ENCODE measurements at regions not wholly inside any gene's neighbourhood (a gene's known extent, or its start where the extent isn't known, plus 50 kb on each side); places are given as distances from the start of the nearest gene placed in this dataset.

DNA sequence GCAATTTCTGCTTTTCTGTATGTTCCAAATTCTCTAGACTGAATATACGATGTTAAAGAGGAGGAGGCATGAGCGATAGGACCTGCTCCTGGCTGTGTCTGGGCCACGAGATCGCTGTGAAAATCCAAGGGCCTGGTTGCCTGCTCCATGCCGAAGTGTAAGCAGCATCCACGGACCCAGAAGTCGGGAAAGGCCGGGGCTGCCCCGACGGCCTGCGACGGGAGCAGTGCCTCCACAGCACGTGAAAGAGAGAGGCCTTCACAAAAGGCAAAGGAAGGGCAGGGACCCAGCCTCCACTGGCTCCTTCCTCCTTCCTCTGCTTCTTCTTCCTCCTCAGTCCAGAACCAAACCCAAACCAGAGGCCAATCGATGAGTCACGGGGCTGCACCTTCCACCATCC, 122.9 kb upstream of the MGMT start:
- TF ChIP-seq POLR2A (IDR thresholded peaks at IDR 0.05), result no peak
- TF ChIP-seq, protein P1, sequence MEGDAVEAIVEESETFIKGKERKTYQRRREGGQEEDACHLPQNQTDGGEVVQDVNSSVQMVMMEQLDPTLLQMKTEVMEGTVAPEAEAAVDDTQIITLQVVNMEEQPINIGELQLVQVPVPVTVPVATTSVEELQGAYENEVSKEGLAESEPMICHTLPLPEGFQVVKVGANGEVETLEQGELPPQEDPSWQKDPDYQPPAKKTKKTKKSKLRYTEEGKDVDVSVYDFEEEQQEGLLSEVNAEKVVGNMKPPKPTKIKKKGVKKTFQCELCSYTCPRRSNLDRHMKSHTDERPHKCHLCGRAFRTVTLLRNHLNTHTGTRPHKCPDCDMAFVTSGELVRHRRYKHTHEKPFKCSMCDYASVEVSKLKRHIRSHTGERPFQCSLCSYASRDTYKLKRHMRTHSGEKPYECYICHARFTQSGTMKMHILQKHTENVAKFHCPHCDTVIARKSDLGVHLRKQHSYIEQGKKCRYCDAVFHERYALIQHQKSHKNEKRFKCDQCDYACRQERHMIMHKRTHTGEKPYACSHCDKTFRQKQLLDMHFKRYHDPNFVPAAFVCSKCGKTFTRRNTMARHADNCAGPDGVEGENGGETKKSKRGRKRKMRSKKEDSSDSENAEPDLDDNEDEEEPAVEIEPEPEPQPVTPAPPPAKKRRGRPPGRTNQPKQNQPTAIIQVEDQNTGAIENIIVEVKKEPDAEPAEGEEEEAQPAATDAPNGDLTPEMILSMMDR (IDR thresholded peaks at IDR 0.05), result no peak
